ENCODE measurements at regions not wholly inside any gene's neighbourhood (a gene's known extent, or its start where the extent isn't known, plus 50 kb on each side); places are given as distances from the start of the nearest gene placed in this dataset.
A peak's percentile ranks its signal among the peaks of the same experiment; 100 is the strongest.
"Not testable (repeated sequence)": the region's sequence is repeated elsewhere in the genome, so short reads cannot be mapped to it uniquely, and the experiment has no call there.

DNA sequence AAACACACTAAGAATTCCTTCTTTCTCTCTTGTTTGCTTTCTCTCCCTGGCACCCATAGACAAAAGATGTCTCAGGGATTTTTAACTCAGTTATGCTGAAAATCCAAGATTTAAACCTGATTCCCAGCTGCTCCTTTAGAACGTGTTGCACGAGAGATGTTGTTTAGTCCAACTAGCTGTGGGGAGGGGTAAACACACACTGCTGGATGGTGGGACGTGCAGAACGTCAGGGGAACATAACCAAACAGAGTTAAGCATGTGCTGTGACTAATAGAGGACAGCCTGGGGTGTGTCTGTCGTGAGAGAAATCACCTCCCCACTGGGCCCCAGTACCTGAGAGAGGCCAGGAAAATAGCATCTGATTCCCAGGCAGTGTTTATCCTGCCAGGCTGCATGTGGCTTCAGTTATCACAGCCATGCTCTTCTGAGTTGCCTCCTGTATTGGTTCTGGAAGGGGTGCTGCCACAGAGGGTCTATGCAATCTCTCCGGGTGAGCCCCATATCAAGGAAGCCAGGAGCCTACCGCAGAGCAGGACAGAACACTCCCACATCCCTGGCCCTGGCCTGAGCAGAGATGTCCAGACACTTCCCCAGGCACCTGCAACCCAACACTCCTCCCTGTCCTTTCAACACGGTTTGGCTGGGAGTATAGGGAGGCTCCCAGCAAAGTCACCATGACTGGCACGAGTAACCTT, 112.7 kb upstream of the EGLN3 start:
- no peak for DNase-seq (ENCODE audit: low spot score)

DNA sequence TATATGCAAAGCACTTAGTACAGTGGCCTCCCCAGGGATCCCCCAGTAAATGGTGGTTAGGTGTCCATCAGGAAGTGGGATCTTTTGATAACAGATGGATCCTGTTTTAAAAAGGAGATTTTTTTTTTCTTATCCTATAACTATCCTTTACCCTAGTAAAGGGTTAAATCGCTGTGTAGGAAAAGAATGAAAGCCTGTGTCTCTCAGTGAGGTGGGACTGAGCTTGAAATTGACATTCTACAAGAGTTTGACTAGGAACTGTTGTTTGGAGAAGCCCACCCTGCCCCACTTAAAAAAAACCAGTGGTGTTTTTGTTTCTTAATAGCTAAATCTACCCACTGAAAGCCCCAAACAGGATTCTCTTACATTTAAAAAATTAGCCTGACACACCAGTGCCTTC, 112.2 kb upstream of the EGLN3 start:
- no peak for DNase-seq (ENCODE audit: low spot score)

DNA sequence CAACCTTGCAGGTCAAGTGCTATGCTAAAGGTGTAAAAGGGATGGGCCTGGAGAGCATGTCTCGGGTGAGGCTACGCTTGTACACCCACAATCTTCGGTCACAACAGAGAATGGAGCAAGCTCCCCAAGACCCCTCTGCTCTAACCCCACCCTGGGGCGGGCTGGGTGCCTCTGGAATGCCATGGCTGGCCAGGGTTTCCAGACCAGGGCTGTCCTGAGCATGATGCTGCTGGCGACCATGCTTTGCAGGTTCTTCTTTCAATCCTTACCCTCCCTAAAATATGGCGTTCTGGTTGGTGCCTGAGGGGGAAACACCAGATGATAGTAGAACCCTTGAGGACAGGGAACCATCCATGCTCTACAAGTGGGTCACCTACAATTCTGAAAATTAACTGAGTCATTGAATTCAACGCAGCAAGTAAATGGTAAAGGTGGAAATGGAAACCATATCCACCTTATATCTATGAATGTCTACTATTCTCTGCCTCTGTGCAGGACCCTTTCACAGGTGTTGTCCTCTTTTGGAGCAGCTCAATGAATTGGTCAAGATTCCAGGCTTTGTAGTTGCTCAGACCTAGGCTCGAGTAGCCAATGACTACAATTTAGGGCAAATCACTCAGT, 111.6 kb upstream of the EGLN3 start:
- no peak for DNase-seq (ENCODE audit: low spot score)

DNA sequence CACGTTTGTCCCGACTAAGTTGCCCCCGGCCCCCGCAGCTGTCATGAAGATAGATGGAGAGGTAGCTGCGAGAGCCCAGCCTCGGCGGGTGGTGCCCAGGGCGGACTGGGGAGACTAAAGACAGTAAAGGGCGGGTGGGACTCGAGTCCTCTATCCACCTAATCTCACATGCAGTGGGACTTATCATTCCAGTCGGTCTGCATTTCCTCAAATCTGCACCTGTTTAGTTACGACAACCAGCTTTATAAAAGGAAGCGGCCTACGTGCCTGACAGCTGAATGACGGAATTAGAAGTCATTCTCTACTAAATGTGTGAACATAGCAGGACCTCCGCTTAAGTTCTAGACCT, 109.8 kb upstream of the EGLN3 start:
- DNase-seq (ENCODE audit: low spot score), result no peak

DNA sequence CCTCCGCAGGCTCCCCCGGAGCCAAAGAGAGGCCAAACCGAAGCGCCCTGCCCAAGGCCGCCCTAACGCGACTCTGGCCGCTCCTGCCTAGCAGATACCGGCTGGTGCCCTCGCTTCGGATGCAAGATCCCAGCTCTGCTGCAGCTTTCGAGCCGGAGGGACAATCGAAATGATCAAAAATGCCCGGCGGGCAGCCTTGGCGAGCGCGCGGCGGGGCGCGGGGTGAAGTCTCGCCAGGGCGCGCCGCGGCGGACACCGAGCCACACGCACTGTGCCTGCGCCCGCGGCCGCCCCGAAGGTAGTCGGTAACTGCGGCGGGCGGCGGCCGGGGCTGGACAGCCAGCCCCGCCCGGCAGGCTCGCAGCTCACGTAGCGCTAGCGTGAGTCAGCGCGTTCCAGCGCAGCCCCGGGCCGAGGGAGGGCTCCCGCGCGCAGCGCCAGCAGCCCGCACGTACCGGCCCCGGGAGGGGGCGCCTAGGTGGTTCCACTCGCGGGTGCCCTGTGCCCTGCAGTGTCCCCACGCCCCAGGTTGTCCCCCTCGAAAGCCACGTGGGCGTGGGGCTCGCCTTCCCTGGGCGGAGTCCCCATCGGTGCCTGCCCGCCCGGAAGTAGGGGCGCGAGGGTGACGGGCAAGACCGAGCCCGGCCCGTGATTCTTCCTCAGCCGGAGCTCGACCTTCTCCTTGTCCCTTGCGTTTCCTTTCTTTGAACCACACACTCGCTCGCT, 109.2 kb upstream of the EGLN3 start:
- DNase-seq (ENCODE audit: low spot score), result peak; percentile 50

DNA sequence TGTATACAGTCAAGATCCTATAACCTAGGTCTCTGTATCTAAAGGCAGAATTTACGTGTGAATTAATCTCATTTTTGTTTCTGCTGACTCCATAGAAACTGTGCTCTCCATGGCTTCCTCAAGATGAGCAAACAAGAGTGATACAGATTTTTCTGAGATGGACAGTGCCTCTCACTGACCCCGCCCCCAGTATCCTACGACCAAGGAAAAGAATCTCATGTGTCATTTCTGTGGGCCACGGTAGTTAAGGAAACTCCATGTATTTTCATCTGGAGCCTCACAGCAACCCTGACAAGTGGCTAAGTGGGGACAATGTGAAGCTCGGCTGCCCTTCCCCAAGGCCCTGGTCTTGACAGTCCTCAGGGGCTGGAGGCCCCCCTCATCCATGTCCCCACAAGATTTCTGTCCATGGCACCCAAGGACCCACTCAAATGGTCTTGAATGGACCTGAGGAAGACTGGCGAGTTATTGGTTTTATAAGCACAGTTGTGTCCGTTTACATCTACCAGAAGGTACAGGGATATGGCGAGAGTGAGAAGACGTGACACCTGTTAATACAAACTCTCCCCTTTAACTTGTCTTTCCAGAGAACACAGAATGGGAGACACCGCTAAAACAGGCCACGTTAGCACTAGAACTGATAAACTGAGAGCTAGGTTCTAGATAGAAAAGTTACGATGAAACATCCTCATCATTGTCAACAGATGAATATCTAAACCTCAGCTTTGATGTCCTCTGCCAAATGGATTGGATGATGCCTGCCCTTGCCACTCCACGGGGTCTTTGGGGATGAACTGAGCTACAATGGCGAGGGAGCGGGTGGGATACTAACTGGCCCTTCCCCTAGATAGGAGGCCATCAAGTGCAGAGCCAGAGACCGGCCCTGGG, 108.4 kb upstream of the EGLN3 start:
- DNase-seq (ENCODE audit: low spot score), result no peak

DNA sequence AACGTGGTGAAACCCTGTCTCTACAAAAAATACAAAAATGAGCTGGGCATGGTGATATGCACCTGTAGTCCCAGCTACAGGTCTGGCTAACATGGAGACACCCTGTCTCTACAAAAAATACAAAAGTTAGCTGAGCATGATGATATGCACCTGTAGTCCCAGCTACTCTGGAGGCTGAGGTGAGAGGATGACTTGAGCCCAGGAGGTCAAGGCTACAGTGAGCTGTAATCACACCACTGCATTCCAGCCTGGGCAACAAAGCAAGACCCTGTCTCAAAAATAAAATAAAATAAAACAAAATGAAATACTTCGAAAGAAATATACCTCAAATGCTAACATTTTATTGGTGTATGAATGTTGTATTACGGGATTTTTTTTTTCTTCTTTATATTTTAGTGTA, 107.6 kb upstream of the EGLN3 start:
- DNase-seq (ENCODE audit: low spot score), result no peak

DNA sequence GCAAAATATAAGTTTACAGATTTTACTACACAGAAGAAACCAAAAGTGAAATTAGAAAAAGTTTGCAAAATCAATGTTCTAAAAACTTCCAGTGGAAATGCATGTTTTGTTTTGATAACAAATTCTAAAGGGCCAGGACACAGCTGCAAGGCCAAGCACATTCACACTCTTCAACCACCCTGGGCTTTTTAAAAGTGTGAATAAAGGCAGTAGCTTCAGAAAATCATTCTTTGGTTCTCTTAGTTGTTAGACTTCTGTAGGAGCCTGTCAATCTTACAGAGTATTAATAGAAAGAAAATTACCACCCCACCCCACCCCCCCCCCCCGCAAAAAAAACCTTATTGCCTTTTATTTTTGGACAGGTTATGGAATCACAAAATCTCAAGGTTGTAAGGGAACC, 105.2 kb upstream of the EGLN3 start:
- no peak for DNase-seq (ENCODE audit: low spot score)

DNA sequence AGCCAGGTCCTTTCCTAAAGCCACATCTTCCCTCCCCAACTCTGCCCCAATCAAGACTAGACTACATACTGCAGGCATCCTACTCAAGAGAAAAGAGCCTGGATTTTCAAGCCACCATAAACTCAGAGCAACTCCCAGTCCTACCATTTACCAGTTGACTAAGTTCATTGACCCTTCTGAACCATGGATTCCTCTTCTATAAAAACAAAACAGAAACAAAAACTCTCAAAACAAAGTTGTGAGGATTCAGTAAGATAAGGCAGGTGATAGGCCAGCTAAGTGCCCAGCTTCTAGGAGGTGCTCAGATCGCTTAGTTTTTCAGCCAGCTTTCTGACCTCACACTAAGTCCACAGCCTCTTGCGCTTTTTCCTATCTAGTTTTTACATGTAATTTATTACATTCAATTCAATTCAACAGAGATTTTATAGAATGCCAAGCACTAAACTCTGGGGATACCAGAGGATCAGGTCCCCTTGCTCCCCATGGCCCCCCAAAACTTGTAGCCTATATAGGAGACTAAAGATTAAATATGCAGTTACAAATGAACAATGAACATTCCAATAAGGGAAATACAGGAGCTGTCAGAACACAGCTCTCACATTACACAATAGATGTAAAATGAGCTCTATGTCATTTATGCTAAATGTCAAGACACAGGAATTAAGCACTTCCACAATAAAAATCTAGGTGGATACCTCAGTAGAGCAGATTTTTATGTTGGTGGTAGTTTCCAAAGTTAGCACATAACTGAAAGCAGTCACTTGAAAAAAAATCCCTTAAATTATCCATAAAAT, 104.5 kb upstream of the EGLN3 start:
- no peak for DNase-seq (ENCODE audit: low spot score)

DNA sequence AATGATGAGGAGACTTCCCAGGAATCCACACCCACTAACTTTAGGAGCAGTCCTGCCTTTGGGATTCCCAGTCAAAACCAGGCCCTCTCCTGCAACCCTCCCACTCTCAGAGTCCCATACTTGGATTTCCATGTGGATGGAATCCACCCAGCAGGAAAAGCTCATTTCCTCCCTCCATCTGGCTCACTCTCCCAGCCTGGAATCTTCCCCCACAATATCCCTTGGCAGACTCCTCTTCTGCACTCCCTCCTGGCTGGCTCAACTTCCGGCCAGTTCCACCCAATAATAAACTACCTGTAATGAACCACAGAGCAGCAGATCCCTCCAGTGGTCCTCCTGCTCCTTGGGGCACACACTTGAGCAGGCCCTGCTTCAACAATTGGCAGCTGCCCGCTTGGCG, 102.8 kb upstream of the EGLN3 start:
- no peak for DNase-seq (ENCODE audit: low spot score)

DNA sequence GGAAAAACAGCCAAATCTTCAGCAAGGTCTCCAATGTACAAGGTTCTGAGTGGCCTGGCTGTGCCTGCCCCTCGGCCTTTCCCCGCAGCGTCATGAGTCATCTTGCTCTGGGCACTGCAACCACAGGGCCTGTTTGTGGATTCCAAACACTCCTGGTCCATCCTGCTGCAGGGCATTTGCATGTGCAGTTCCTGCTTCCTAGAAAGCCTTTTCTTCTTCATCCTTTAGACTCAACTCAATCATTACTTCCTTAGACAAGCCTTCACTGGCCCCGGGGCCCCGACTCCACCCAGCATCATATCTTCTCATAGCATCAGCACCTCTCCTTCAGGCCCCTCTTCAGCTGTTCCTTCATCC, 101.8 kb upstream of the EGLN3 start:
- no peak for DNase-seq (ENCODE audit: low spot score)

DNA sequence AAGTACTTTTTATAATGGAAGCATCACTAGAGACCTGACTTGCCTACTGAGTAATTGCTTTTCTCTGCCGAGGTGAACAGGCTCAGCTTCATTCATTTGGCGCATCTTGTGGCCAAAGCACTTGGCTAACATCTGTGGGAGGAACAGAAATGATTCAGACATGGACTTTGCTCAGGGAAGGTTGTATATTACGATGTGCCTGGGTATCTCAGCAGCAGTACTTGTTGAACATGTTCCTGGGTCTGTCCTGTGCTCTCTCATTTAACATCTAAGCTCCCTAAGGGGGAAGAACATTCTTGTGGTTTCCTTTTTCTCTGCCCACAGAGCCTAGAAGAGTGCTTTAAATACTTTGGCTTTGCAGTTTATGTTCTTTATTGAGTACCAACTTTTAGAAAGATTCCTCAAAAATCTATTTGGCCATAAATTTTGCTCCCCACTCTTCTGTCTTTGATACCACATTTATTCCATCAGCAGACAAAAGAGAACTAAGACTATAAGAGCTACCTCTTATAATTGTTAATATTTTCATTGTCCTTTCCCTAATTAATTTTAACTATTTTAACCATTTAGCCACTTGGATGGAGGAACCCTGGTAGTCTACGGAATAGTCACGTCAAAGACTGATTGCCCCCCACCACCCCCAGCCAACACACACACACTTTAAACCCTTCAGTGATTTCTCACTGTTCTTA, 101.2 kb upstream of the EGLN3 start:
- DNase-seq (ENCODE audit: low spot score), result no peak

DNA sequence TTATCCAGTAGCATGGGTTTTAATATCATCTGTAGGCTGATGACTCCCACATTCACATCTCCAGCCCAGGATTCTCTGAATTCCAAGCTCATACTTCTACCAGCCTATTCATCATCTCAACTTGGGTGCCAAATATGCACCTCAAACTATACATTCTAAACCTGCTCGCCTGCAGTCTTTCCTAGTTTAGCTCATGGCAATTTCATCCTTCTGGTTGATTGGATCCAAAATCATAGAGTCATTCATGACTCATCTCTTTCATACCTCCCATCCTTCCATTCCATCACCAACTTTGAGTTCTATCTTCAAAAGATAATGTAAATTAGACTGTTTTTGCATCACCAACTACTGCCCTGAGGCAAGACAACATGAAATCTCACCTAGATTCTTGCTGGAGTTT, 99.7 kb upstream of the EGLN3 start:
- DNase-seq (ENCODE audit: low spot score), result no peak

DNA sequence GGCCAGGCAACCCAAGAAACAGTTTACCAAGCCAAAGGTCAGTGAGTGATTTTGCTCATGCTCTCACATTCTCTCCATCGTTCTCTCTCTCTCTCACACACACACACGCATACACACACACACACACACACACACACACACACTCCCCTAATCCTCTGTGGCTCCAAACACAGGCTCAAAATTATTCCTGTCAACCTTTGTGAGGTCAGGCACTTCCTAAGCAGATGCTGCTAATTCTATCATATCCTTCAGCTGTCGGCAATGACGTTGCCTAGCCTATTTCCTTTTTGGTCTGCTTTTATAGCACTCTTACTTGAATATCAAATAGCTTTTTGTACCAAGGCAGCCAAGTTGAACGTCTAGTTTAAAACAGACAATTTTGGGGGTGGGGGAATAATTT, 98.9 kb upstream of the EGLN3 start:
- no peak for DNase-seq (ENCODE audit: low spot score)

DNA sequence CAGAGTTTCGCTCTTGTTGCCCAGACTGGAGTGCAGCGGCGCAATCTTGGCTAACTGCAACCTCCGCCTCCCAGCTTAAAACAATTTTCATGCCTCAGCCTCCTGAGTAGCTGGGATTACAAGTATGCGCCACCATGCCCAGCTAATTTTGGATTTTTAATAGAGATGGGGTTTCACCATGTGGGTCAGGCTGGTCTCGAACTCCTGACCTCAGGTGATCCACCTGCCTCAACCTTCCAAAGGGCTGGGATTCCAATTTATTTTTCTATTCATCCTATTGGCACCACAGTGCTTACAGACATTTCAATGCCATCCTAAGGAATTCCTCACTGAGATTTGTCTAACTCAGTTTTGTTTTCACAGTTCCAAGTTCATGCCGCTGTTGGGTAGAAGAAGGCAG, 98.3 kb upstream of the EGLN3 start:
- DNase-seq (ENCODE audit: low spot score), result not testable (repeated sequence)

DNA sequence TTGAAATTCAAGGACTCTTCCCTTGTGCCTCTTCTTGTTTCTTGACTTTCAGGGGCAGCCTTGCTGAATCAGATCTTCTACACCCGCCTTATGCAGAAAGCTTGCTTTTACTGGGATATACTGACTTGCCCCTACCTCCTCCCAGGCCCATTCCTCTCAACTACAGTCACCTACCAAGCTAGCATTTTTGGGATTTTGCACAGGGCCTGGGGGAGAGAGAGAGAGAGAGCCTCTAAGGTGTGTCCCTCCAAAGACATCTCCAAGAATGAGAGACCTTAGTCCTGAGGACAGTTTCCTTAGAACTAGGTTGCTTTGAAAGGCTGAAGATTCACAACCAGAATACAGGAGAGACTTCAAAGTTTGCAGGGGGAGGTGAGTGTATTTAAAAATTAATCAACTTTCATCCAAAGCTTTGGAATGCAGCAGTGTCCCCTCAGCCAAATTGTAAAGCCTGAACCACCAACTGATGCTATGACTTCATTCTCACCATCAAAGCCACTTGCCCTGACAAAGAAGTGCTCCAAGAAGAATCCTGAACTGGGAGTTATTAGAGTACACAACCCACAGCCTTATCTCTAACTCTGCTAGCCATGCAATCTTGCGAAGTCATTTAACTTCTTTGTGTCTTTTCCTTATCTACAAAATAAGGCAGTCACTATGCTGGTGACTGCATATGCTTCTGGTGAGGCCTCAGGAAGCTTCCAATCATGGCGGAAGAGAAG, 96.1 kb upstream of the EGLN3 start:
- DNase-seq (ENCODE audit: low spot score), result no peak

DNA sequence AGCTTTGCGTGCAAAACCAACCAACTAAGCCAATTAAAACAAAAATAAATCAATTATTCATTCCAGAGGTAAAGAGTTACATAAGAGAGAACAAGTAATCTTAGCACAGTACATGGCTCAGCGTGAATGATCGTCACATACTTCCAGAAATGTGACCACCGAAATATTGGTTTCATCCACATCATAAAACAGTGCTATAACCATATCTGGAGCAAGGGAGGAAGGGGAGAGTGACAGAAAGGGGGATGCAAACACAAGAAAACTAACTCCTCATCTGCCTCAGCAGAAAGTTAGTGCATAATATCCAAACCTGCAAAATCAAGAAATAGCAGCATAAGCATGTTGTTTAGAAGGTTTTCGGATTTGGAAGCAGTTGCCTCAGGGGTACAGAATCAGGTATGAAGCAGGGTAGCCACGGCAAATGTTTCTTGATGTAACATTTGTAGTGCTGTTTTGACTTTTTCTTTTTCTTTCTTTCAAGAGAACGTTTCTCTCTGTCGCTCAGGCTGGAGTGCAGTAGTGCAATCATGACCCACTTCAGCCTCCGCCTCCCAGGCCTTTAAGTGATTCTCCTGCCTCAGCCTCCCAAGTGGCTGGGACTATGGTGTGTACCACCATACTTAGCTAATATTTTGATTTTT, 93.9 kb upstream of the EGLN3 start:
- DNase-seq (ENCODE audit: low spot score), result no peak

DNA sequence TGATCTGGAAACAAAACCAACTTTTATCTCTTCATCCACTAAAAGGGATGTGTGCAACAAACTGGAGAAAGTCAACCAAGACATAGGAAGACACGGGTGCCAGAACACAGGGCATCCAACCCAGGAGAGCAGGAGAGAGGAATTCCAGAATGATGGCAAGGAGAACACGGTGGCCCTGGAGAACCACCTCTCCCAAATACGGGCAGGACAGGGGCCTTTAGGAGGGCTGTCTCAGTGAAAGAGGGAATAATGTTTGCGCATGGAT, 93.4 kb upstream of the EGLN3 start:
- DNase-seq (ENCODE audit: low spot score), result no peak

DNA sequence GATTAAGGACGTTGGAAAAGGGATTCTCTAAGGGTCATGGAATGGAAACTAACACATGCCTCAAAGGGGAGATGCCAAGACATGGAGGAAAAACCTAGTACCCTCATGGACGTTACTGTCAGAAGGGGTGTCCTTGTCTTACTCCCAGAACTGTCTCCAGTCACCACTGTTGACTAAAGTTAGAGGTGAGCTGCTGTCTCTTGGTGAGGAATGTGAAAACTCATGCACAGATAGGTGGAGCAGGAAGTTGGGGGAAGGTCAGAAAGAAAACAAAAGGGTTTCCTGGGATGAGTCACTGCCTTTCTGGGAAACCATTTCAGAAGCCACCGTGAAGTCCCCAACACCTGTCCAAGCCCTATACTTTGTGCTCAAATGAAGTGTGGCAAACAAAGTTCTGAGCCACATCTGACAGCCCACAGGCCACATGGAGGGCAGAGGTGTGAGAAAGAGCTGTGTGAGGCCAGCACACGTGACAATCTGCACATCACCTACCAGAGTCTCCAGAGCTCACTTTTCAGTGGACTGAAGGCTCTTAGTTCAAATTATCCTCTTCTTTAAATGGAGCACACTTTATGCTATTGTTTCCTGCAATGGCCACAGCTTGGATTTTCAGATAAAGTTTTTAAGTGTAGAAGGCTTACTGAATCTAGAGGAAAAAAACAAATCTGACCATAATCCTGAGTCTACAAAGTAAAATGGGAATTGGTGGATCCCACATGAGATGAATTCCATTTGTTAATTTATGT, 92.9 kb upstream of the EGLN3 start:
- no peak for DNase-seq (ENCODE audit: low spot score)

DNA sequence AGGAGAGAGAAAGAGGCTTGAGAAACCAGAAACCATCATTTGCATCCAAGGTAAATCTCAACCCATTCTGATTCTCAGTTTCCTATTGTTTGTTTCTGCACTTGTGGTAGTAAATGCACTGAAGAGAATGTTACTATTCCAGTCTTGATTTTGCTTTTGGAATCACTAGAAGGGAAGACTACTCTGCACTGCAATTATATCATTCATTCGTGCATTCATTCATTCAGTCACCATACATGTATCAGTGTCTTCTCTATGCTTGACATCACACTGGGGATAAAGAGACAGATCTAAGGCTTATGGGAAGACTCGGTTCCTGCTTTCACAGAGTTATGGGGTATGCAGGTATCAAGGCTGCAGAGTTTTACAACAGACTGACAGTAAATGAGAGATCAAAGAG, 90.3 kb upstream of the EGLN3 start:
- no peak for DNase-seq (ENCODE audit: low spot score)

All from globus pallidus (tissue), 1 donor.